ENCODE measurements at regions not wholly inside any gene's neighbourhood (a gene's known extent, or its start where the extent isn't known, plus 50 kb on each side); places are given as distances from the start of the nearest gene placed in this dataset.

DNA sequence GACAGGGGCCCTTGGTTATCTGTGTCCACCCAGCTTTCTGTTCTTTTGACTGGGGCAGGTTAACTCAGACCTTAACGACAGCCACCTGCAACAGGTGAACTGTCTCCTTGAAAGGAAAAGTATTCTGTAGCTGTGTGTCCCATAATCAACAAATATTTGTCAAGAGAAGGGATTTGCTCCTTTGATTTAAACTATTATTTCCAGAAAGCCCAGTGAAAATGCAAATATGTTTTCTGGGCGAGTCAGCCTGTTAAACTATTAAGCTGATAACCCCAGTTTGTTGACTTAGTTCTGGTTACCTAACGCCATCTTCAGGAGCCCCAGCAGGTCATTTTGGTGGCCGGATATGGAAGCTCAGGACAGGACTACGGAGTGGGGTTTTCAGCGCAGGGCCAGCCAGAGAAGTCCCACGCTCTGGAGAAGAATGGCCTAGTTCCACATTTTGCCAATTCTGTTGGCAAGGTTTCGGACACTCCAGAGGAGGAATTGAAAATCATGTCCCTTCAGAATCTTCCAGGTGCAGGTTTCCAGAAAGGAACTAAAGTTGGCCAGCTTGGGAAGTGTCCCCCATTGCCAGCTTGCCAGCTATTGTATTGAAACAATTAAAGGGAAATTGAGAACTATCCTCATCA is 54.5 kb downstream of the ADRA2A start:
- Histone ChIP-seq H3K27me3 (ENCODE audit: control insufficient read depth in 3 of 3, insufficient read depth in 3 of 3, low read length in 3 of 3) (peaks cover 0 to 2% (median 0%) of the 10 kb centered on the region in 3 donors), H3K36me3 (ENCODE audit: control insufficient read depth in 3 of 3, insufficient read depth in 2 of 3, low read depth in 1 of 3, low read length in 3 of 3) (no peaks in the 10 kb centered on the region), H3K4me1 (ENCODE audit: control insufficient read depth in 3 of 3, insufficient read depth in 2 of 3, low read depth in 1 of 3, low read length in 2 of 3) (peaks cover 0 to 5% (median 2%) of the 10 kb centered on the region in 3 donors), H3K27ac (ENCODE audit: low read depth in 1 of 3, low read length in 2 of 3) (no peak overlapping the region), H3K9me3 (ENCODE audit: control insufficient read depth in 2 of 2, insufficient read depth in 1 of 2, low read depth in 1 of 2, low read length in 1 of 2) (no peaks in the 10 kb centered on the region), H3K4me3 (ENCODE audit: low read depth in 1 of 3, low read length in 3 of 3) (no peak overlapping the region)
- peak; percentile 40 to 44 for DNase-seq
- WGBS, 3 donors = 46 to 73% (median 56%) methylated on average over 8 of the region's 8 CpGs
- FAIRE-seq = no peak

DNA sequence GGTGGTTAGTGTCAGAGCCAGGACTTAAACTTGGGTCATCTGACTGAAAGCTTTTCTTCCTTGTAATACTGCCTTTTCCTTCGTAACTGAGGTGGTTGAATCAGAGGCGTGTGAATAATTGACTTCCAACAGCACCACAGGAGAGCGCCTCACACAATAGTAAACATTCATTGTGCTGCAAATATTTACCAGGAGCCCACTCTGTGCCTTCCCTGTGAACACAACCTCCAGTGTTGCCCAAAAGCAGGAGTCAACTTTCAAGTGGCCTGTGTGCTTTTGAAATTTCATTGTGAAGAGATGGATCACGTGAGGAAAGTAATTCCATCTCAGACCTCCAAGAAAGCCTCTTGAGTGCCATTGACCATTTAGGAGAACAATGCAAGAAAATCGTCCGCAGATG is 60.2 kb downstream of the ADRA2A start:
- H3K27ac ChIP-seq (ENCODE audit: low read depth in 1 of 3, low read length in 2 of 3) = no peak overlapping the region
- H3K36me3 ChIP-seq (ENCODE audit: control insufficient read depth in 3 of 3, insufficient read depth in 2 of 3, low read depth in 1 of 3, low read length in 3 of 3) = no peaks in the 10 kb centered on the region
- no peaks in the 10 kb centered on the region for H3K4me1 ChIP-seq (ENCODE audit: control insufficient read depth in 3 of 3, insufficient read depth in 2 of 3, low read depth in 1 of 3, low read length in 2 of 3)
- no peak overlapping the region for H3K4me3 ChIP-seq (ENCODE audit: low read depth in 1 of 3, low read length in 3 of 3)
- peaks cover 0 to 2% (median 0%) of the 10 kb centered on the region in 3 donors for H3K27me3 ChIP-seq (ENCODE audit: control insufficient read depth in 3 of 3, insufficient read depth in 3 of 3, low read length in 3 of 3)
- WGBS, 3 donors = 72 to 86% (median 83%) methylated on average over 6 of the region's 6 CpGs
- DNase-seq (no peak), FAIRE-seq (no peak)
- no peaks in the 10 kb centered on the region for H3K9me3 ChIP-seq (ENCODE audit: control insufficient read depth in 2 of 2, insufficient read depth in 1 of 2, low read depth in 1 of 2, low read length in 1 of 2)

GRCh38 chr10:111137587-111137986 is 60.8 kb downstream of the ADRA2A start:
- H3K27me3 ChIP-seq (ENCODE audit: control insufficient read depth in 3 of 3, insufficient read depth in 3 of 3, low read length in 3 of 3) = peaks cover 0 to 2% (median 0%) of the 10 kb centered on the region in 3 donors
- H3K27ac ChIP-seq (ENCODE audit: low read depth in 1 of 3, low read length in 2 of 3) = no peak overlapping the region

GRCh38 chr10:111138544-111138943 is 61.7 kb downstream of the ADRA2A start:
- H3K4me1 ChIP-seq (ENCODE audit: control insufficient read depth in 3 of 3, insufficient read depth in 2 of 3, low read depth in 1 of 3, low read length in 2 of 3) = no peaks in the 10 kb centered on the region
- FAIRE-seq (no peak), DNase-seq (no peak)
- H3K27ac ChIP-seq (ENCODE audit: low read depth in 1 of 3, low read length in 2 of 3) = no peak overlapping the region
- no peak overlapping the region for H3K4me3 ChIP-seq (ENCODE audit: low read depth in 1 of 3, low read length in 3 of 3)
- no peaks in the 10 kb centered on the region for H3K36me3 ChIP-seq (ENCODE audit: control insufficient read depth in 3 of 3, insufficient read depth in 2 of 3, low read depth in 1 of 3, low read length in 3 of 3)
- H3K9me3 ChIP-seq (ENCODE audit: control insufficient read depth in 2 of 2, insufficient read depth in 1 of 2, low read depth in 1 of 2, low read length in 1 of 2) = no peaks in the 10 kb centered on the region
- peaks cover 0 to 2% (median 0%) of the 10 kb centered on the region in 3 donors for H3K27me3 ChIP-seq (ENCODE audit: control insufficient read depth in 3 of 3, insufficient read depth in 3 of 3, low read length in 3 of 3)
- WGBS, 3 donors = 93 to 96% (median 93%) methylated on average over 7 of the region's 7 CpGs

More at GRCh38 chr10:111137587-111137986, 60.8 kb downstream of the ADRA2A start:
- DNase-seq = peak; percentile 20 to 25
- no peaks in the 10 kb centered on the region for H3K4me1 ChIP-seq (ENCODE audit: control insufficient read depth in 3 of 3, insufficient read depth in 2 of 3, low read depth in 1 of 3, low read length in 2 of 3)
- no peaks in the 10 kb centered on the region for H3K9me3 ChIP-seq (ENCODE audit: control insufficient read depth in 2 of 2, insufficient read depth in 1 of 2, low read depth in 1 of 2, low read length in 1 of 2)
- H3K4me3 ChIP-seq (ENCODE audit: low read depth in 1 of 3, low read length in 3 of 3) = no peak overlapping the region
- no peaks in the 10 kb centered on the region for H3K36me3 ChIP-seq (ENCODE audit: control insufficient read depth in 3 of 3, insufficient read depth in 2 of 3, low read depth in 1 of 3, low read length in 3 of 3)
- FAIRE-seq = no peak
- 15 to 45% (median 18%) methylated on average over 4 of the region's 4 CpGs for WGBS, 3 donors

DNA sequence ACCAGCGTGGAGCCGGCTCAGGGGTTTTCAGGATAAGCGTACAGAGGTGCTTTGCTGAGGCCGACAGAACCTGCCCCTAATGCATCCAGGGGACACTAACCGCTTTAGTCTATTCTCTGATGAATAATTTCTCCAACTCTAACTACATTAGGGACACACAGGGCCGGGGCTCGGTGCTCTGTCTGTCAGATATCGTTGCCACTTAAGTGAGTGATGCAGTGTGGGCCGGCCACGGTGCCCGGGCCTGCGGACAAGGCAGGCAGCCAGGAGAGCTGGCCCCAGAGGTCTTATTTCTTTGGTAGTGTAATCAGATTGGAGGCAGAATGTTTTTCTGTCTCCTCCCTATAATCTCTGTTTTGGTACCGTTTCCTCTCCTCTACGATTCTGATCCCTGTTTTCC is 62.7 kb downstream of the ADRA2A start:
- 82 to 89% (median 84%) methylated on average over 14 of the region's 14 CpGs for WGBS, 3 donors
- H3K9me3 ChIP-seq (ENCODE audit: control insufficient read depth in 2 of 2, insufficient read depth in 1 of 2, low read depth in 1 of 2, low read length in 1 of 2) = no peaks in the 10 kb centered on the region
- H3K36me3 ChIP-seq (ENCODE audit: control insufficient read depth in 3 of 3, insufficient read depth in 2 of 3, low read depth in 1 of 3, low read length in 3 of 3) = no peaks in the 10 kb centered on the region
- H3K27me3 ChIP-seq (ENCODE audit: control insufficient read depth in 3 of 3, insufficient read depth in 3 of 3, low read length in 3 of 3) = peaks cover 0 to 2% (median 0%) of the 10 kb centered on the region in 3 donors
- no peak for DNase-seq
- H3K4me1 ChIP-seq (ENCODE audit: control insufficient read depth in 3 of 3, insufficient read depth in 2 of 3, low read depth in 1 of 3, low read length in 2 of 3) = no peaks in the 10 kb centered on the region
- H3K4me3 ChIP-seq (ENCODE audit: low read depth in 1 of 3, low read length in 3 of 3) = no peak overlapping the region
- H3K27ac ChIP-seq (ENCODE audit: low read depth in 1 of 3, low read length in 2 of 3) = no peak overlapping the region
- FAIRE-seq = no peak

DNA sequence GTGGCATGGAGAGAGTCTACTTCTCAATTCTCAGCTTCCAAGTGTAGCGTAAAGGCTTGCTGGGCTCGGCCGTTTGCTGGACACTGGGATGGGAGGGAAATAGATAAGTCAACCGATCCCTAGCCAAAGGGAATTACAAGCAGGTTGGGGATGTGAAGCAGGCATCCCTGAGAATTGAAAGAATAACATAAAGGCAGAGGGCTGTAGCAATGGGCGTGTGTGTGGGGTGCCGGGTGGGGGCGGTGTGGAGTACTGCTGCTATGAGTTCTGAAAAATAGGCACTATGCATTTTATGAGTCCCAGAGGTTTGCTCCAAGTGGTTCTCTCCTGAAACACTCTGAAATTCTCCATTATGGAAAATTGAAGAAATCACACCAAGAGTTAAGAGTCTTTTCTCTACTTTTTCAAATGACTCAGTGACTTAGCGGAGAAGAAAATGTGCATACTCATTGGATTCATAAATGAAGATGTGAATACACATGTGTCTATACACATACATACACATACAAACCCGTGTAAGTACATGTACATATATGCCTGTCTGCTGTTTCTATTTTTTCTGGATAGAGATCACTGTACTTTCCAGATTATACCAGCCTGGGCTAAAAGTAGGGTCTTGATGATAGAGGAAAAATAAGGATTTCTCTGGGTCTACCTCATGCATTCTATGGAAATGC is 65.4 kb downstream of the ADRA2A start:
- Histone ChIP-seq H3K27me3 (ENCODE audit: control insufficient read depth in 3 of 3, insufficient read depth in 3 of 3, low read length in 3 of 3) (peaks cover 0 to 2% (median 0%) of the 10 kb centered on the region in 3 donors), H3K9me3 (ENCODE audit: control insufficient read depth in 2 of 2, insufficient read depth in 1 of 2, low read depth in 1 of 2, low read length in 1 of 2) (no peaks in the 10 kb centered on the region), H3K27ac (ENCODE audit: low read depth in 1 of 3, low read length in 2 of 3) (no peak overlapping the region), H3K4me3 (ENCODE audit: low read depth in 1 of 3, low read length in 3 of 3) (no peak overlapping the region), H3K36me3 (ENCODE audit: control insufficient read depth in 3 of 3, insufficient read depth in 2 of 3, low read depth in 1 of 3, low read length in 3 of 3) (no peaks in the 10 kb centered on the region), H3K4me1 (ENCODE audit: control insufficient read depth in 3 of 3, insufficient read depth in 2 of 3, low read depth in 1 of 3, low read length in 2 of 3) (no peaks in the 10 kb centered on the region)
- WGBS, 3 donors = 82 to 89% (median 86%) methylated on average over 9 of the region's 9 CpGs
- DNase-seq = no peak
- FAIRE-seq = no peak

- H3K27ac ChIP-seq (ENCODE audit: low read depth in 1 of 3, low read length in 2 of 3) = no peak overlapping the region
- H3K36me3 ChIP-seq (ENCODE audit: control insufficient read depth in 3 of 3, insufficient read depth in 2 of 3, low read depth in 1 of 3, low read length in 3 of 3) = no peaks in the 10 kb centered on the region
- FAIRE-seq (no peak), DNase-seq (peak in 1 of 2 donors; percentile 15)
- H3K4me1 ChIP-seq (ENCODE audit: control insufficient read depth in 3 of 3, insufficient read depth in 2 of 3, low read depth in 1 of 3, low read length in 2 of 3) = no peaks in the 10 kb centered on the region
- WGBS, 3 donors = 13 to 28% (median 27%) methylated on average over 2 of the region's 2 CpGs
- no peaks in the 10 kb centered on the region for H3K9me3 ChIP-seq (ENCODE audit: control insufficient read depth in 2 of 2, insufficient read depth in 1 of 2, low read depth in 1 of 2, low read length in 1 of 2)
- peaks cover 0 to 2% (median 0%) of the 10 kb centered on the region in 3 donors for H3K27me3 ChIP-seq (ENCODE audit: control insufficient read depth in 3 of 3, insufficient read depth in 3 of 3, low read length in 3 of 3)
- H3K4me3 ChIP-seq (ENCODE audit: low read depth in 1 of 3, low read length in 3 of 3) = no peak overlapping the region
These were observed 69.3 kb downstream of the ADRA2A start for GRCh38 chr10:111146025-111146640.

GRCh38 chr10:111148025-111148424 is 71.2 kb downstream of the ADRA2A start:
- DNase-seq (no peak), FAIRE-seq (no peak)
- Histone ChIP-seq H3K4me3 (ENCODE audit: low read depth in 1 of 3, low read length in 3 of 3) (no peak overlapping the region), H3K9me3 (ENCODE audit: control insufficient read depth in 2 of 2, insufficient read depth in 1 of 2, low read depth in 1 of 2, low read length in 1 of 2) (no peaks in the 10 kb centered on the region), H3K36me3 (ENCODE audit: control insufficient read depth in 3 of 3, insufficient read depth in 2 of 3, low read depth in 1 of 3, low read length in 3 of 3) (no peaks in the 10 kb centered on the region), H3K4me1 (ENCODE audit: control insufficient read depth in 3 of 3, insufficient read depth in 2 of 3, low read depth in 1 of 3, low read length in 2 of 3) (no peaks in the 10 kb centered on the region), H3K27ac (ENCODE audit: low read depth in 1 of 3, low read length in 2 of 3) (no peak overlapping the region), H3K27me3 (ENCODE audit: control insufficient read depth in 3 of 3, insufficient read depth in 3 of 3, low read length in 3 of 3) (peaks cover 0 to 2% (median 0%) of the 10 kb centered on the region in 3 donors)
- 66 to 75% (median 73%) methylated on average over 6 of the region's 6 CpGs for WGBS, 3 donors

Data from small intestine (tissue), 7 donors.